ENCODE measurements at regions not wholly inside any gene's neighbourhood (a gene's known extent, or its start where the extent isn't known, plus 50 kb on each side); places are given as distances from the start of the nearest gene placed in this dataset.
"Not testable (repeated sequence)": the region's sequence is repeated elsewhere in the genome, so short reads cannot be mapped to it uniquely, and the experiment has no call there.

GRCh38 chr5:52013523-52013922 lies 630.3 kb downstream of the ISL1 start:
- DNase-seq (ENCODE audit: low read depth, low spot score), result no peak

DNA sequence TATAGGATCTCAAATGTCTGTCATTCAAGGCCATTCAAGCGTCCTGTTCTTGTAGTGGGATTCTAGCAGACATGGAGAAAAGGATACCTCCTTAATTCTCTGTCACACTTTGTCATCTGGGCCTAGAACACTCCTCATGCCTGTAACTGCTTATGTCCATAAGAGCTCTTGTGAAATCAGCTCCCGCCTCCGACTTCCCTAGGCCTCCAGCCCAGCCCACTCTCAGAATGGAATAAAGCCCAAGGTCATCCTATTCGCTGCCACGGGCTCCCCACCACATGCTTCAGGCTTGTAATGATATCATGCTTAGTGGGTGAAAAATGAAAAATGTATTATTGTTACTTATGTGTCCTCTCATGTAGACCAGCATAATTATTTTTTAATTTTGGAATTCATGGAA lies 632.5 kb downstream of the ISL1 start:
- DNase-seq (ENCODE audit: low read depth, low spot score), result no peak

DNA sequence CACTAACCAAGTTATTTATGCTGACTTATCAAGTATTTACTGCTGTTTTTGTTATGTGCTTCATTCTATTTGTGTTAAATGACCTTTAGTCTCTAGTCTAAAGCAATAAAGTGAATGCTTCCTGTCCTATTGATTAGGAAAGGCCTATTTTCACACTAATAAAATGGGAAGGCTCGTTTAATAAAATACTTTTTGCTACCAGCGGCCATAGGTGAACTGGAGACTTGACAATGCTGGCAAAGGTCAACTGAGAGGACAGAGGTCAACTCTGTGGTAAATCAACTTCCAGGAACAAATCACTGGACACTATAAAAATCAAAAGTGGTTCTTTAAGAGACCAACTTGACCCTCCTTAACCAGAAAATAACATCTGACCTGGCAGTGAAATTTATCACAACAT lies 634.3 kb downstream of the ISL1 start:
- DNase-seq (ENCODE audit: low read depth, low spot score), result no peak

DNA sequence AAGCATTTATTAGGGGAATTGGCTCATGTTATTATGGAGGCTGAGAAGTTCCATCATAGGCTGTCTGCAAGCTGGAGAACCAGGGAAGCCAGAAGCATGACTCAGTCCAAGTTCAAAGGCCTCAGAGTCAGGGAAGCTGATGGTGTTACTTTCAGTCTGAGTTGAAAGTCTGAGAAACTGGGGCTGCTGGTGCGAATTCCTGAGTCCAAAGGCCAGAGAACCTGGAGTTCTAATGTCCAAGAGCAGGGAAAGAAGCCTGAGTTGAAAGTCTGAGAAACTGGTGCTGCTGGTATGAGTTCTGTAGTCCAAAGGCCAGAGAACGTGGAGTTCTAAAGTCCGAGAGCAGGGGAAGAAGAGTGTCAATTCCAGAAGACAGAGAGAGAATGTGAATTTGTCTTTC lies 641.1 kb downstream of the ISL1 start:
- no peak for DNase-seq (ENCODE audit: low read depth, low spot score)

GRCh38 chr5:52029836-52030235 lies 646.6 kb downstream of the ISL1 start:
- not testable (repeated sequence) for DNase-seq (ENCODE audit: low read depth, low spot score)

DNA sequence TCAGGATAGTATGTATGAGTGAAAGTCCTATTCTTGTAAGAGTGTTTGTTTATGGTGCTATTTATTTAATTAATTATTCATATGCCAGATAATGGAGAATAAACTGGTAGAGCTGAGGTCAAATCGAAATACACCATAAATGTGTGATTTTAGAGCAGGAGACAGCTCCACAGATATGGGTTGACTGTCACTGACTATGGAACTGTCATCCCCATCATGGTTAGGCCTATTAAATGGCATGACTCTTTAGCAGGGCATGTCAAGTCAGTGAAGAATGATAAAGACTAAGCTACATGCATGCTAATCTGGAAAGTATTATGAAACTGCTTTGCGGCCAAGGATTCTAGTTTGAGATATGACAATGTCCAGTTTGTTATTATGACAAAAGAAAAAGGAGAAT lies 658.6 kb downstream of the ISL1 start:
- DNase-seq (ENCODE audit: low read depth, low spot score), result no peak

GRCh38 chr5:52043137-52043536 lies 659.9 kb downstream of the ISL1 start:
- no peak for DNase-seq (ENCODE audit: low read depth, low spot score)

DNA sequence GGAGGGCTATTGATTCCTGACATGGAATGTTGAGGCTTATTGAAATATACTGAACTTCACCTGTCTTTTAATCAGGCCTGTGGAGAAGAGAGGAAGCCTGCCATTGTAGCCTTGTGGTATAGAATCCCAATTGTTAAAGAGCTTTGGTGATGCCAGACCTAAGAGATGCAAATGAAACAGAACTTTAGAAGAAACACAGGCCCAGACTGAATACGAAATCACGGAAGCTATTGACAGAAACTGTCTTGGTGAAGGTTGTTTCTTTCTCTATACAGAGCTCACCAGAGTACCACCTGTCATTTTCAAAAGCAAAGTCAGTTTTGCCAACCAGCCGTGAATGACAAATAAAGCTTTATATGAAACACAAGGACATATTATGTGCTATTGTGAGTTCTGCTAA lies 660.3 kb downstream of the ISL1 start:
- no peak for DNase-seq (ENCODE audit: low read depth, low spot score)

- DNase-seq (ENCODE audit: low read depth, low spot score), result no peak
These were observed 668.5 kb downstream of the ISL1 start for GRCh38 chr5:52051759-52052158.

DNA sequence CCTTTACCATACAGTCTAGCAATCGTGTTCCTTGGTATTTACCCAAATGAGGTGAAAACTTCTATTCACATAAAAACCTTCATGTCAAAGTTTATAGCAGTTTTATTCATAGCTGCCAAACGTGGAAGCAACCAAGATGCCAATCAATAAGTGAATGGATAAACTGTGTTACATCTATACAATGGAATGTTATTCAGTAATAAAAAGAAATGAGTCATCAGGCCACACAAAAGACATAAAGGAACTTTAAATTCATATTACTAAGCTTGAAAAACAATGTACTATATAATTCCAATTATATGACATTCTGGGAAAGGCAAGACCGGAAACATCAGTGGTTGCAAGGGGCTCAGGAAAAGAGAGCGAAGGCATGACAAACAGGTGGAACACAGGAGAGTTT lies 679.9 kb downstream of the ISL1 start:
- DNase-seq (ENCODE audit: low read depth, low spot score), result no peak

- no peak for DNase-seq (ENCODE audit: low read depth, low spot score)
These were observed 681.9 kb downstream of the ISL1 start for GRCh38 chr5:52065182-52065581.

DNA sequence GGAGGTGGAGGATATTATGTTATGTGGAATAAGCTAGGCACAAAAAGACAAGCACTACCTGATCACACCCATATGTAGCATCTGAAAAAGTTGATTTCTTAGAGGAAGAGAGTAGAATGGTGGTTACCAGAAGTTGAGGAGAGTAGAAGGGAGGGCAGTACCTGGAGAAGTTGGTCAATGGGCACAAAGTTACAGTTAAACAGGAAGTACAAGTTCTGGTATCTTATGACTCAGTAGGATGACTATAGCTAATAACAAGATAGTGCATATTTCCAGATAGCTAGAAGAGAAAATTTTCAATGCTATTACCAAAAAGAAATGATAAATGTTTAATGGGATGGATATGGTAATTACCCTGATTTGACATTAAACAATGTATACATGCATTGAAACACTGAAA lies 686.7 kb downstream of the ISL1 start:
- no peak for DNase-seq (ENCODE audit: low read depth, low spot score)

- DNase-seq (ENCODE audit: low read depth, low spot score), result no peak
These were observed 690.9 kb downstream of the ISL1 start for GRCh38 chr5:52073993-52074689.

- DNase-seq (ENCODE audit: low read depth, low spot score), result no peak
These were observed 694.9 kb downstream of the ISL1 start for GRCh38 chr5:52077941-52078815.

DNA sequence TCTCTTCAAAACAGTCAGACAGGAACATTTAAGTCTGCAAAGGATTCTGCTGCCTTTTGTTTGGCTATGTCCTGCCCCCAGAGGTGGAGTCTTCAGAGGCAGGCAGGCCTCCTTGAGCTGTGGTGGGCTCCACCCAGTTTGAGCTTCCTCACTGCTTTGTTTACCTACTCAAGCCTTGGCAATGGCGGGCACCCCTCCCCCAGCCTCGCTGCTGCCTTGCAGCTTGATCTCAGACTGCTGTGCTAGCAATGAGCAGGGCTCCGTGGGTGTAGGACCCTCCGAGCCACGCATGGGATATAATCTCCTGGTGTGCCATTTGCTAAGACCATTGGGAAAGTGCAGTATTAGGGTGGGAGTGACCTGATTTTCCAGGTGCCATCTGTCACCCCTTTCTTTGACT lies 685.4 kb upstream of the ITGA1 start:
- not testable (repeated sequence) for DNase-seq (ENCODE audit: low read depth, low spot score)

GRCh38 chr5:52107210-52107905 lies 680.4 kb upstream of the ITGA1 start:
- no peak for DNase-seq (ENCODE audit: low read depth, low spot score)

- no peak for DNase-seq (ENCODE audit: low read depth, low spot score)
These were observed 667.9 kb upstream of the ITGA1 start for GRCh38 chr5:52119768-52120167.

- DNase-seq (ENCODE audit: low read depth, low spot score), result no peak
These were observed 655.7 kb upstream of the ITGA1 start for GRCh38 chr5:52132053-52132452.

DNA sequence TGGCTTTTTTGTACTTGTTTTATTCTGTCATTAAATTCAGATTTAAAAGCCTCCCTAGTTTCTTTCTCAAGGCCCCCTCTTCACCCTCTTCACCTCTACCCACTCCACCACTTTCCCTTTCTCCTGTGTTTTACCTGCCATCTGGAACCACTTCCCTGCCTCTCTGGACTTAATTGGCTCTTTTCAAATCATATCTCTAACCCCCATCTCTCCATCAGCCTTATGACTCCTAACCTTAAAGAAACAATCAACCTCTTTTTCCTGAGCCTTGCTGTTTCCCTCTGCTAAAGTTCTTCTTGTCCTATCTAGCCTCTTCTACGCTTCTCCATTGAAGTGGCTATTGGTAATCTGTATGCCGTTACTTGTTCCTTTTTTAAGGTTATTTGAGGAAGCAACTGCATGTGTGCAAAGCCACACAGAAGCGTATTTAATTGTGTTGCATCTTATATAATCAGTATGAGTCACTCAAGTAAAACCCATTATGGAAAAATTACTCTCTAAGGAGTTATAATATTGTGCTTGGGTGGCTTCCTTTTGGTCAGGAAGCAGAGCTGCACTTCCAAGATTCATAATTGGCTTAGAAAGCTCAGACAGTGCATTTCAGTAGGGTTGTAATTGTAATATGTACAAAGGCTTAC lies 653.6 kb upstream of the ITGA1 start:
- no peak for DNase-seq (ENCODE audit: low read depth, low spot score)

DNA sequence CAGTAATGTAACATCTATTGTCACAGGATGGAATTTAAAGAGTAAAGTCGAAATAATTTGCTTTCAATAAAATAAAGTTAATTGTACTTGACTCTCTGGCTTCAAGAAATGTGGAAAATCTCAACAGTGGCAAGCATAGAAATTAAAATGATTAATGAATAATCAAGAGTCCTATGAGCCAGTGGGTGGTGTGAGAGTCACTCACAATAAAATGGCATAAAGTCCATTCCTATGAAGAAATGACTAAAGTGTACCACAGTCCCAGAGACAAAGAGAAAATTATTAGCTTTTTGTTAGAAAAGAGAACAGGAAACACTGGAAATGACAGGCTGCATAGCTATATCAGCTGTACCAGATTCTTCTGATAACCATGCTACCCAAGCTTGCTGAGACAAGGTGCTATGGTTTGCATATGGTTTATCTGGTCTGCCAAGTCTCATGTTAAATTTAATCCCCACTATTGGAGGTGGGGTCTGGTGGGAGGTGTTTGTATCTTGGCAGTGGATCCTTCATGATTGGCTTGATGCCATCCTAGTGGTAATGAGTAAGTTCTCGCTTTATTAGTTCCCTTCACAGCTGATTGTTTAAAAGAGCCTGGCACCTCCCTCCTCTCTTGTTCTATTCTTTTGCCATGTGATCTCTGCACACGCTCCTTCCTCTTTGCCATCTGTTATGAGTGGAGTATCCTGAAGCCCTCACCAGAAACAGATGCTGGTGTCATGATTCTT lies 647.7 kb upstream of the ITGA1 start:
- DNase-seq (ENCODE audit: low read depth, low spot score), result no peak

- DNase-seq (ENCODE audit: low read depth, low spot score), result no peak
These were observed 639.0 kb upstream of the ITGA1 start for GRCh38 chr5:52148679-52149078.
